ENCODE measurements at regions not wholly inside any gene's neighbourhood (a gene's known extent, or its start where the extent isn't known, plus 50 kb on each side); places are given as distances from the start of the nearest gene placed in this dataset.

DNA sequence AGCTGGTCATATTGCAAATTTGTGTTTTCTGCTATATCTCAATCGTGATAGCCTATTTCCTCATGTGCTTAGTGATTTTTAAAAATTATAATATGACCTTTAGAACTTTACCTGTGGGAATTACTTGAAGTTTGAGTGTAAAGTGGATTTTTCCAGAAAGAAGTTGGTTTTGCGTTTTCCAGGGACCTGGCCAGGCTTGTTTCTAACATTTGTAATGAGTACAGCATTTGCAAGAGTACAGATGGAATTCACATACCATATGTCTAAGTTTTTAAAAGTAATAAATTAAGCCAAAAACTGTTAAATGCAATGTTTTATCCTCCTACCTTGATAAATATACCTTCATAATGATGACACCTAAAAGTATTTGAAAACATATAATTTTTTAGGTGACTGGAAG is 443.2 kb downstream of the REEP3 start:
- no peak for TF ChIP-seq CTCF (IDR thresholded peaks at IDR 0.05)
- TF ChIP-seq POLR2AphosphoS5 (IDR thresholded peaks at IDR 0.05) = no peak
